ENCODE measurements at regions not wholly inside any gene's neighbourhood (a gene's known extent, or its start where the extent isn't known, plus 50 kb on each side); places are given as distances from the start of the nearest gene placed in this dataset.
"Not testable (repeated sequence)": the region's sequence is repeated elsewhere in the genome, so short reads cannot be mapped to it uniquely, and the experiment has no call there.

- no peak overlapping the region for H3K4me3 ChIP-seq (ENCODE audit: low read depth, low read length)
- TF ChIP-seq, protein P1, sequence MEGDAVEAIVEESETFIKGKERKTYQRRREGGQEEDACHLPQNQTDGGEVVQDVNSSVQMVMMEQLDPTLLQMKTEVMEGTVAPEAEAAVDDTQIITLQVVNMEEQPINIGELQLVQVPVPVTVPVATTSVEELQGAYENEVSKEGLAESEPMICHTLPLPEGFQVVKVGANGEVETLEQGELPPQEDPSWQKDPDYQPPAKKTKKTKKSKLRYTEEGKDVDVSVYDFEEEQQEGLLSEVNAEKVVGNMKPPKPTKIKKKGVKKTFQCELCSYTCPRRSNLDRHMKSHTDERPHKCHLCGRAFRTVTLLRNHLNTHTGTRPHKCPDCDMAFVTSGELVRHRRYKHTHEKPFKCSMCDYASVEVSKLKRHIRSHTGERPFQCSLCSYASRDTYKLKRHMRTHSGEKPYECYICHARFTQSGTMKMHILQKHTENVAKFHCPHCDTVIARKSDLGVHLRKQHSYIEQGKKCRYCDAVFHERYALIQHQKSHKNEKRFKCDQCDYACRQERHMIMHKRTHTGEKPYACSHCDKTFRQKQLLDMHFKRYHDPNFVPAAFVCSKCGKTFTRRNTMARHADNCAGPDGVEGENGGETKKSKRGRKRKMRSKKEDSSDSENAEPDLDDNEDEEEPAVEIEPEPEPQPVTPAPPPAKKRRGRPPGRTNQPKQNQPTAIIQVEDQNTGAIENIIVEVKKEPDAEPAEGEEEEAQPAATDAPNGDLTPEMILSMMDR (IDR thresholded peaks at IDR 0.05; ENCODE audit: low read depth, low read length) = no peak
Measured at GRCh38 chr5:112535356-112535755, 116.3 kb upstream of the EPB41L4A start.

DNA sequence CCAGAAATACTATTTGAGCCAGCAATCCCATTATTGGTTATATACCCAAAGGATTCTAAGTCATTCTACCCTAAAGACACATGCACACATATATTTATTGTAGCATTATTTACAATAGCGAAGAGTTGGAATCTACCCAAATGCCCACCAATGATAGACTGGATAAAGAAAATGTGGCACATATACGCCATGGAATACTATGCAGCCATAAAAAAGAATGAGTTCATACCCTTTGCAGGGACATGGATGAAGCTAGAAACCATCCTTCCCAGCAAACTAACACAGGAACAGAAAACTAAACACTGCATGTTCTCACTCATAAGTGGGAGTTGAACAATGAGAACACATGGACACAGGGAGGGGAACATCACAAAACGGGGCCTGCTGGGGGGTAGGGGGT is 125.5 kb upstream of the EPB41L4A start:
- H3K4me3 ChIP-seq (ENCODE audit: low read depth, low read length) = not testable (repeated sequence)

- TF ChIP-seq, protein P1 (IDR thresholded peaks at IDR 0.05; ENCODE audit: low read depth, low read length) = no peak
- no peak overlapping the region for H3K4me3 ChIP-seq (ENCODE audit: low read depth, low read length)
Measured at GRCh38 chr5:112546946-112547592, 128.0 kb upstream of the EPB41L4A start.

DNA sequence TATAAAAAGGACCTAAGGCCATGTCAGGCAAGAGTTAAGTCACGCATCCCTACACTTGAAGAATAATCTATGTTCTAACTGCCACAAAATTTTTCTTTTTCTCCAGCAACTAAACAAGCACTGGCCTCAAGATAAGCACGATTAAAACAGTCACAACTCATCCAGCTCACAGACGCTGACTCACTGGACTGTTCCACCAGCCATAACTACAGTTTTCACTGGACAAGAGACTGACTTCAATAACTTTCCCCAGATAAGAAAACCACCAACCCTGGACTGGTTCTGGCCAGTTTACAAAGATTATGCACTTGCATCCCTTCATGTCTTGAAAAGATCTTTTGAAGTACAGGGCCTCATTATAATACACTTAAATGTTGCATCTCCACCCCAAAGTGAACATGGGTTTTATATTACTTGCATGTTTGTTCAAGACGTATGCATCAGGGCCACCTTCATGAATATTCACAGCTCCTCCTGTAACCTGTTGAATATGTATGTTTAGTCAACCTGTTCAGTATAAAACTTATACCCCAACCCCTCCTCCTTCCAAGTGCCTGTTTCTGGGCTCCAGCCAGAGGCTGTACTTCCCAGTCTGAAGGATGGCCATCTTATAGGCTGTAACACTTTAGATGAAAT is 129.3 kb upstream of the EPB41L4A start:
- no peak overlapping the region for H3K4me3 ChIP-seq (ENCODE audit: low read depth, low read length)
- TF ChIP-seq, protein P1 (IDR thresholded peaks at IDR 0.05; ENCODE audit: low read depth, low read length) = no peak

DNA sequence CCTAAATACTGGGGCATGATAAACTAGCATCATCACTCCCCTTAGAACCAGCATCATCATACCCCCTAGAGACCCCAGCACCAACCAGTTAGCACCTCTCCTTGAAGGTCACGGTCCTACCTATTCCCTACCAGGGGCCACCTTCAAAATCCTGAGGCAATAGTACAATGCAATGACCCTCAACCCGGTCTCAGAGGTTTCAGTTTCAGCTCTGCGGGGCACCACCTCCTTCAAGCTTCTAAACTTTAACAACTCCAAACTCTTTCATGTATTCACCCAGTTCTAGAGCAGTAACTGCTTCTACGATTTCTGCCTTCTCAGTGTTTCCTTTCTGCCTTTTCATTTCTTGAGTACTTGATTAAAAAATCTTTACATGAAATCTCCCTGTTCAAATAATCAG is 130.1 kb upstream of the EPB41L4A start:
- TF ChIP-seq, protein P1 (IDR thresholded peaks at IDR 0.05; ENCODE audit: low read depth, low read length) = no peak
- H3K4me3 ChIP-seq (ENCODE audit: low read depth, low read length) = no peak overlapping the region

GRCh38 chr5:112549605-112550166 is 130.6 kb upstream of the EPB41L4A start:
- H3K4me3 ChIP-seq (ENCODE audit: low read depth, low read length) = no peak overlapping the region
- TF ChIP-seq, protein P1 (IDR thresholded peaks at IDR 0.05; ENCODE audit: low read depth, low read length) = no peak

- H3K4me3 ChIP-seq (ENCODE audit: low read depth, low read length) = no peak overlapping the region
- TF ChIP-seq, protein P1 (IDR thresholded peaks at IDR 0.05; ENCODE audit: low read depth, low read length) = peak; percentile 31; the same call in 1 of the 2 replicates
Measured at GRCh38 chr5:112551419-112552032, 132.4 kb upstream of the EPB41L4A start.

All from WI38 (cell line).